ENCODE measurements at regions not wholly inside any gene's neighbourhood (a gene's known extent, or its start where the extent isn't known, plus 50 kb on each side); places are given as distances from the start of the nearest gene placed in this dataset.

DNA sequence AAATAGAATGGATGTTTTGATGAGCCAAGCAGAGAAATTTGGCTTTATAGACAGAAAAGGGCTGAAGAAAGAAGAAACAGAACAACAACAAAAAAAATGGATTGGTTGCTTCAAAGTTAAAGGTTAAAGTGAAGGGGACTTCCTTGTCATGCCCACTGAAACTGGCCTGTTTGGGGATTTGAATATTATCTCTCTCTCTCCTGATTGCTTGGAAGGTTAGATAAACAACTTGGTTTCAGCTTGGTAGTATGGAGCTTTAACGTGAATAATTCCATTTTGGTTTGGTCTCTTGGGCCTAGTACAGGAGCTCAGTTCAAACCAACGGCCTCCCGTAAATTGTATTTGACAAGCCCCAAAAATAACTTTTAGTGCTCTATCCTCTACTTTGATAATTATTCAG lies 70.8 kb upstream of the MBNL1 start (continued):
- TF ChIP-seq USF2 (IDR thresholded peaks at IDR 0.05; ENCODE audit: borderline replicate concordance, low read depth, low read length), result no peak
- TF ChIP-seq MEF2A (IDR thresholded peaks at IDR 0.05; ENCODE audit: borderline replicate concordance, low read depth), result no peak
- no peak for TF ChIP-seq TAF1 (IDR thresholded peaks at IDR 0.05; ENCODE audit: borderline replicate concordance, low read depth, low read length)
- TF ChIP-seq RCOR1 (IDR thresholded peaks at IDR 0.05; ENCODE audit: low read length), result no peak
- no peak for TF ChIP-seq GATA2 (CRISPR knock-in tag; IDR thresholded peaks at IDR 0.05)
- TF ChIP-seq, protein P1, sequence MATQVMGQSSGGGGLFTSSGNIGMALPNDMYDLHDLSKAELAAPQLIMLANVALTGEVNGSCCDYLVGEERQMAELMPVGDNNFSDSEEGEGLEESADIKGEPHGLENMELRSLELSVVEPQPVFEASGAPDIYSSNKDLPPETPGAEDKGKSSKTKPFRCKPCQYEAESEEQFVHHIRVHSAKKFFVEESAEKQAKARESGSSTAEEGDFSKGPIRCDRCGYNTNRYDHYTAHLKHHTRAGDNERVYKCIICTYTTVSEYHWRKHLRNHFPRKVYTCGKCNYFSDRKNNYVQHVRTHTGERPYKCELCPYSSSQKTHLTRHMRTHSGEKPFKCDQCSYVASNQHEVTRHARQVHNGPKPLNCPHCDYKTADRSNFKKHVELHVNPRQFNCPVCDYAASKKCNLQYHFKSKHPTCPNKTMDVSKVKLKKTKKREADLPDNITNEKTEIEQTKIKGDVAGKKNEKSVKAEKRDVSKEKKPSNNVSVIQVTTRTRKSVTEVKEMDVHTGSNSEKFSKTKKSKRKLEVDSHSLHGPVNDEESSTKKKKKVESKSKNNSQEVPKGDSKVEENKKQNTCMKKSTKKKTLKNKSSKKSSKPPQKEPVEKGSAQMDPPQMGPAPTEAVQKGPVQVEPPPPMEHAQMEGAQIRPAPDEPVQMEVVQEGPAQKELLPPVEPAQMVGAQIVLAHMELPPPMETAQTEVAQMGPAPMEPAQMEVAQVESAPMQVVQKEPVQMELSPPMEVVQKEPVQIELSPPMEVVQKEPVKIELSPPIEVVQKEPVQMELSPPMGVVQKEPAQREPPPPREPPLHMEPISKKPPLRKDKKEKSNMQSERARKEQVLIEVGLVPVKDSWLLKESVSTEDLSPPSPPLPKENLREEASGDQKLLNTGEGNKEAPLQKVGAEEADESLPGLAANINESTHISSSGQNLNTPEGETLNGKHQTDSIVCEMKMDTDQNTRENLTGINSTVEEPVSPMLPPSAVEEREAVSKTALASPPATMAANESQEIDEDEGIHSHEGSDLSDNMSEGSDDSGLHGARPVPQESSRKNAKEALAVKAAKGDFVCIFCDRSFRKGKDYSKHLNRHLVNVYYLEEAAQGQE (IDR thresholded peaks at IDR 0.05; ENCODE audit: low read depth, low read length), result no peak
- no peak for TF ChIP-seq NFIC (IDR thresholded peaks at IDR 0.05; ENCODE audit: borderline replicate concordance)
- TF ChIP-seq SMC3 (IDR thresholded peaks at IDR 0.05; ENCODE audit: low read depth, low read length), result no peak

GRCh38 chr3:152198665-152199064 lies 70.1 kb upstream of the MBNL1 start:
- WGBS (ENCODE audit: low lambda C conversion rate), result 77% methylated on average over 1 of the region's 1 CpG

GRCh38 chr3:152199102-152199840 lies 69.5 kb upstream of the MBNL1 start:
- TF ChIP-seq YY1 (IDR thresholded peaks at IDR 0.05; ENCODE audit: low read depth), result no peak
- TF ChIP-seq JUND (IDR thresholded peaks at IDR 0.05), result no peak
- TF ChIP-seq, protein P2, sequence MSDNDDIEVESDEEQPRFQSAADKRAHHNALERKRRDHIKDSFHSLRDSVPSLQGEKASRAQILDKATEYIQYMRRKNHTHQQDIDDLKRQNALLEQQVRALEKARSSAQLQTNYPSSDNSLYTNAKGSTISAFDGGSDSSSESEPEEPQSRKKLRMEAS (IDR thresholded peaks at IDR 0.05; ENCODE audit: low read depth), result no peak
- no peak for TF ChIP-seq RFX5 (IDR thresholded peaks at IDR 0.05; ENCODE audit: low read length)
- TF ChIP-seq FOXJ3 (CRISPR knock-in tag; IDR thresholded peaks at IDR 0.05), result no peak
- TF ChIP-seq, protein P3, sequence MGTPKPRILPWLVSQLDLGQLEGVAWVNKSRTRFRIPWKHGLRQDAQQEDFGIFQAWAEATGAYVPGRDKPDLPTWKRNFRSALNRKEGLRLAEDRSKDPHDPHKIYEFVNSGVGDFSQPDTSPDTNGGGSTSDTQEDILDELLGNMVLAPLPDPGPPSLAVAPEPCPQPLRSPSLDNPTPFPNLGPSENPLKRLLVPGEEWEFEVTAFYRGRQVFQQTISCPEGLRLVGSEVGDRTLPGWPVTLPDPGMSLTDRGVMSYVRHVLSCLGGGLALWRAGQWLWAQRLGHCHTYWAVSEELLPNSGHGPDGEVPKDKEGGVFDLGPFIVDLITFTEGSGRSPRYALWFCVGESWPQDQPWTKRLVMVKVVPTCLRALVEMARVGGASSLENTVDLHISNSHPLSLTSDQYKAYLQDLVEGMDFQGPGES (IDR thresholded peaks at IDR 0.05; ENCODE audit: low read depth, low read length), result no peak
- TF ChIP-seq FOSL2 (IDR thresholded peaks at IDR 0.05; ENCODE audit: borderline replicate concordance, low read depth), result no peak
- no peak for TF ChIP-seq TAF1 (IDR thresholded peaks at IDR 0.05; ENCODE audit: borderline replicate concordance, low read depth, low read length)
- no peak for TF ChIP-seq USF2 (IDR thresholded peaks at IDR 0.05; ENCODE audit: borderline replicate concordance, low read depth, low read length)
- no peak for TF ChIP-seq FOXM1 (IDR thresholded peaks at IDR 0.05; ENCODE audit: low read depth)
- TF ChIP-seq SIN3A (IDR thresholded peaks at IDR 0.05; ENCODE audit: borderline replicate concordance, low read depth, low read length), result no peak
- TF ChIP-seq RXRA (IDR thresholded peaks at IDR 0.05; ENCODE audit: borderline replicate concordance, low read depth), result no peak
- Histone ChIP-seq H3K9ac (no peak overlapping the region), H3K27me3 (ENCODE audit: insufficient read depth) (no peaks in the 10 kb centered on the region), H3K36me3 (replicated peaks in 1 of 2; ENCODE audit: control insufficient read depth in 1 of 2, insufficient read depth in 2 of 2, low read length in 1 of 2) (no peaks in the 10 kb centered on the region), H3F3A (replicated peaks; ENCODE audit: insufficient read depth) (peaks cover 7% of the 10 kb centered on the region), H3K4me1 (ENCODE audit: control insufficient read depth in 1 of 2, insufficient read depth in 2 of 2, low read depth in 1 of 2, low read length in 1 of 2) (peaks cover 2 to 15% of the 10 kb centered on the region in 2 experiments; a peak in 3 of 4 replicates), H3K4me3 (ENCODE audit: low read depth in 2 of 2, low read length in 1 of 2) (no peak overlapping the region), H4K20me1 (ENCODE audit: insufficient read depth) (no peaks in the 10 kb centered on the region), H3K27ac (ENCODE audit: low read depth in 2 of 2, low read length in 1 of 2) (peak overlapping the region in 1 of 2 experiments; percentile 78; a peak in 1 of 4 replicates), H3K79me2 (ENCODE audit: insufficient read depth) (no peaks in the 10 kb centered on the region), H2AFZ (ENCODE audit: low read depth) (no peak overlapping the region), H3K9me2 (no peaks in the 10 kb centered on the region), H3K9me3 (no peaks in the 10 kb centered on the region), H3K4me2 (no peak overlapping the region)
- ChIA-PET POLR2A (no interaction called here), CTCF (interaction anchor here (1.0 to 1.7 kb wide), 4 partner anchors 16 to 268 kb away, joined by 3 to 6 read pairs (median 4); no protein-coding TSS in a partner anchor)
- WGBS (ENCODE audit: low lambda C conversion rate), result 93% methylated on average over 3 of the region's 3 CpGs
- no peak for DNase-seq

More at GRCh38 chr3:152198665-152199064, 70.1 kb upstream of the MBNL1 start:
- Histone ChIP-seq H3K4me2 (no peak overlapping the region), H3K36me3 (replicated peaks in 1 of 2; ENCODE audit: control insufficient read depth in 1 of 2, insufficient read depth in 2 of 2, low read length in 1 of 2) (no peaks in the 10 kb centered on the region), H3K9me3 (no peaks in the 10 kb centered on the region), H3K9me2 (no peaks in the 10 kb centered on the region), H3K27me3 (ENCODE audit: insufficient read depth) (no peaks in the 10 kb centered on the region), H3K79me2 (ENCODE audit: insufficient read depth) (no peaks in the 10 kb centered on the region), H3K9ac (no peak overlapping the region), H3K27ac (ENCODE audit: low read depth in 2 of 2, low read length in 1 of 2) (no peak overlapping the region), H3K4me3 (ENCODE audit: low read depth in 2 of 2, low read length in 1 of 2) (no peak overlapping the region), H3F3A (replicated peaks; ENCODE audit: insufficient read depth) (peaks cover 7% of the 10 kb centered on the region), H3K4me1 (ENCODE audit: control insufficient read depth in 1 of 2, insufficient read depth in 2 of 2, low read depth in 1 of 2, low read length in 1 of 2) (peaks cover 2 to 13% of the 10 kb centered on the region in 2 experiments; a peak in 3 of 4 replicates), H2AFZ (ENCODE audit: low read depth) (no peak overlapping the region), H4K20me1 (ENCODE audit: insufficient read depth) (no peaks in the 10 kb centered on the region)
- no peak for TF ChIP-seq TCF12 (IDR thresholded peaks at IDR 0.05)
- TF ChIP-seq FOXJ3 (CRISPR knock-in tag; IDR thresholded peaks at IDR 0.05), result no peak
- DNase-seq, result no peak
- ChIA-PET CTCF (interaction anchor here (1.0 to 1.7 kb wide), 4 partner anchors 15 to 268 kb away, joined by 3 to 6 read pairs (median 4); no protein-coding TSS in a partner anchor), POLR2A (no interaction called here)
